HCEC 1CT (cell line): ENCODE measurements at regions not wholly inside any gene's neighbourhood (a gene's known extent, or its start where the extent isn't known, plus 50 kb on each side); places are given as distances from the start of the nearest gene placed in this dataset.

ENCODE experiments used
- DNase-seq: peaks from one replicate; pipeline ENCODE4 v3.0.0-alpha.2; 2017

DNA sequence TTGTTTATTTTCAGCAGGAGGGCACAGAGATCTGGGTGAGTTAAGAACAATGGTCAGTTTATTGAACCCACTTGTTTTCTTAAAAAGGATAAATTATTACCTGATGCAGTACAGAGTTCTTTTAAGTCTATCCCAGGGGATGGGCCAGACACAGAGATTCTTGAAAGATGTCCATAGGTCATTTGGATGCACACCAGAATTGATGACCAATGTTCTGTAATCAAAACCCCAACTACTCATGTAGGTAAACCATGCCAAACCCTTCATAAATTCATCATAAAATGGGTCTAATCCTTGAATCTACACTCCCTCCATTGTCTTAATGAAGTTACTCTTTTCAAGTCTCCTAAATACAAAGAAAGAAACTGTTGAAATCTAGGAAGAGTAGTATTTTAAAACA lies 273.0 kb upstream of the COL8A1 start:
- peak; percentile 24 for DNase-seq

DNA sequence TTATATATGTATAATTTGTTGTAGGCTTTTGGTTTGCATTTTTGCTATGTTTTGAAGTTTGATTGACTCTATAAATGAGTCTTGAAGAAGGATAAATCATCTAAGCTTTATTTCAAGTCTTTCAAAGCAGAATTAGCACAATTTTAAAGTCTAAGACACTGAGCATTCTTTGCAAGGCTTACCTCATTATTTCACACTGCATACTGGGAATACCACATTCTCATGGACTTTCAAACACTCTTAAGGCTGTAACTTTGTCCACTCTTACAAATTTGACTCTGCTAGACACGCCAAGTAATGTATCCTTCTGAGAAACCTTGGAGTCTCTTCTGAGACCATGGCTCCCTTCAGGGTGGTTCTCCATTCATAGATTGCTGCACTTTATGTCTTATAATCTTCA lies 281.3 kb upstream of the COL8A1 start:
- no peak for DNase-seq

DNA sequence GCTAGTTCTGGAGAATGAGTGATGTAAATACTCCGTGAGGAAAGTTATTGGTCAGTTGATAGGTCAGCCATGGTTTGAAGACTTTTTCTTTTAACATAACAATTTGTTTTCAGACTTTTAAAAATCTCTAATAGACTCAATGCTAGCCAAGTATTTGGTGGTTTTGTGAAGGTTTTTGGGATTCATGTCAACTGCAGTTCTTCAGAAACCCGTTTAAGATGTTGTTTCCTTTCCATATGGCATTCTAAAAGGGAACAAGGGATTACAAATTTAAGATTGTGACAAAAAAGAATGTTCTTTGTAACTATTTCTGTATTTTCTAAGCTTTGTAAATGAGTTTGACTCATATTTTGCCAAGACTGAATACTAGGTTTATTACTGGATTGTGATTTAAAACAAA lies 281.7 kb upstream of the COL8A1 start:
- no peak for DNase-seq

DNA sequence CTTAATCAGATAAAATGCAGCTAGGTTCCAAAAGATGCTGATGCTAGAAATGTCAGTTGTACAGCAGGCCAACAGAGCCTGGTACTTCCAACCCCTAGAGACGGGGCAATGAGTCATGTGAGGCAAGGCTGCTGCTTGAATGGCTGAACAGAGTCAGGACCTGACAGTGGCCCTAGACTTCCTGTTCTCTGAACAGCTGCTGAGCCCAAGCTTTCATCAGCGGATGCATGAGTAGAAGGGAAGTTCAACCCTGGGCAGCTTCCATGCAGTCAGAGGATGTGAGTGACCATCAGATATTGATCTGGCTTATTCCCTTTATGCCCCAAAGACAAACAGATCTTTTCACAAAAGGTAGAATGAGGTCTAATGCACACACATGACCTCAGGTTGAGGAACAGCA lies 282.9 kb upstream of the COL8A1 start:
- DNase-seq = no peak

GRCh38 chr3:99352811-99353210 lies 285.6 kb upstream of the COL8A1 start:
- DNase-seq = no peak

DNA sequence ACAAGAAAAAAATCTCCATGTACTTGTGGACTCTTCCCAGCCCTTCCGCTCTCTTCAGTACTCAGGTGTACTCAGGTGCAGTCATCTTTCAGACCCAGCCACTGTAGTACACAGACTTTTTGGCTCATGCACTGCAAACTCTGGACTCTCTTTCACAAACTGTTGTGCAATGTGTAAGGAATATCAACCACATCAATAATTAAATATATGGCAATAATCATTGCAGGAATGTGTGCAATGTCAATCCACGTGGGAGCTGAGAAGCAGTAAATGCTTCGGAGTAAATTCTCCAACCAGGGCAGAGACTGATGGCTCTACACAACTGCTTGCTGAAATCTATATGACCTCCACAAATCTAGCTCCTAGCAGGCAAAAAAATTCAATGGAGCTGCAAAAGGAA lies 287.3 kb upstream of the COL8A1 start:
- DNase-seq = no peak

DNA sequence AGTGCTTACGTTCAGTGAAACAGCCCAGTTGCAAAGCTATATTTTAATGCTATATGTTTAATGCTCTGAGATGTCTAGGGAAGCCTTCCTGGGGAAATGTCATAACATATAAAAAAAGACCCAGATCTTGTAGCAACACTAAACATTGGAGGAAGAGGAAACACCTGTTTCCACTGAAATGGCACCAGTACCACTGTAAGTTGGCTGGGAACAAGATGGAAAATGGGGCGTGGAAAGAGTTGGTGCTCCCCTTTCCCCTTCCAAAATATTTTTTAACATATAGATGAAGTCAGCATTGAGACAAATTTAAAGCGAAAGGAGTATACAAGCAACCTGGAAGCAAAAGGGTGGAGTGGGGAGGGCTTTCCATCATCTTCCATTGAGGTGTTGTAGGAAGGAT lies 289.9 kb upstream of the COL8A1 start:
- DNase-seq = no peak

- no peak for DNase-seq
These were observed 294.2 kb upstream of the COL8A1 start for GRCh38 chr3:99344216-99344615.

- no peak for DNase-seq
These were observed 296.0 kb upstream of the COL8A1 start for GRCh38 chr3:99342383-99342782.

DNA sequence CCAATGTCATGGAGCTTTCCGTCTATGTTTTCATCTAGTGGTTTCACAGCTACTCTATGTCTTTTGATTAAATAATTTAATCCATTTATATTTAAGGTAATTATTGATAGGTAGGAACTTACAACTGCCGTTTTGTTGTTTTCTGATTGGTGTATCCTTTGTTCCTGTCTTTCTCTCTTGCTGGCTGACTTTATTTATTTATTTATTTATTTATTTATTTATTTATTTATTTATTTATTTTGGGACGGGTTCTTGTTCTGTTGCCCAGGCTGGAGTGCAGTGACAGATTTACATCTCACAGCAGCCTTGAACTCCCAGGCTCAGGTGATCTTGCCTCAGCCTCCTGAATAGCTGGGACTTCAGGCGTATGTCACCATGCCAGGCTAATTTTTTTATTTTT lies 299.2 kb upstream of the COL8A1 start:
- no peak for DNase-seq

DNA sequence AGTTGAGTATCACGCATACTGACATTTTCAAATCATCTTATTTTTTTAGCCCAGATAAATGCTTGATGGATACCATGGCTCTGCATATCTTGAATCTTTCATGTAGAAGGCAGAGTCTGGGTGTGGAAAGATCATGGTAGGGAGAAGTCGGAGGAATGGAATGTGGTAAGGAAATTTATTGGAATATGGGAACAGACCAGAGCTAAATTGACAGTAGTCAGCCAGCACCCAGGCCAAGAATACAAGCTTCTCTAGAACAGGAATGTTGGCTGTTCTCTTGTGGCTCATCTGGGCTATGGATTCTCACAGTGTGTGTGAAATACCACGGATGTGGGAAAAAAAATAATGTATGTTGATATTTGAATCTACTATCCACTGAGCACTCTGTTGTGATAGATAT lies 305.7 kb upstream of the COL8A1 start:
- DNase-seq = no peak

DNA sequence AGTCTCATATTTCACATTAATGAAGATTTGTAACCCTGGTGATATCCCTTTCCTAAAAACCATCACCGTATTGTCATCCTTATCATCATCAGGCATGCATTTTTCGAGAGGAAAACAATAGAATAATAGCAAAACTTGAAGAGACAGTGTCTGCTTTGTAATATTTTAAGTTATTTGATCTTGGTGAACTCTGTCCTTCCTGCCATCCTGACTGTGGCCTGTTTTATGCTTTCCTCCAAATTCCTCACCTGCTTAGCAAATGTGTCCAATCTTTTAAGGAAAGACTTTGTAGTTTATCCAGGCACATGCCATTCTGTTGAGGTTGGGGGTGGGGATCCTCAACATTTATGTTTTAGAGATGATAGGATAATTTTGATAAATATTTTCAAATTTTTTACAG lies 306.1 kb upstream of the COL8A1 start:
- DNase-seq = no peak

GRCh38 chr3:99330924-99331532 lies 307.4 kb upstream of the COL8A1 start:
- DNase-seq = no peak

- no peak for DNase-seq
These were observed 308.1 kb upstream of the COL8A1 start for GRCh38 chr3:99330281-99330680.

- DNase-seq = no peak
These were observed 313.0 kb upstream of the COL8A1 start for GRCh38 chr3:99325402-99325801.

GRCh38 chr3:99324636-99325203 lies 313.7 kb upstream of the COL8A1 start:
- no peak for DNase-seq

DNA sequence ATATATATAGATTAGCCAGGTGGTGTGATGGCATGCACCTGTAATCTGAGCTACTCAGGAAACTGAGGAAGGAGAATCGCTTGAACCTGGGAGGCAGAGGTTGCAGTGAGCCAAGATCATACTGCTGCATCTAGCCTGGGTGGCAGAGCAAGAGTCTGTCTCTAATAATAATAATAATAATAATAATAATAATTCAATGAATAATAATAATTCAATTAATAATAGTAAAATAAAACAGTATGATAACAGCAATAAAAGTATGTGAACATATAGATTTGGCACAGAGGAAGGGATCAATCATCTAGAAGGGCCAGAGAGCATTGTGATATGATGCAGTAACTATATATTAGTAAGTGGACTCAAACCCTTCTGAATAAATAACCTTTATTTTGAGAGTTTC lies 314.5 kb upstream of the COL8A1 start:
- no peak for DNase-seq

DNA sequence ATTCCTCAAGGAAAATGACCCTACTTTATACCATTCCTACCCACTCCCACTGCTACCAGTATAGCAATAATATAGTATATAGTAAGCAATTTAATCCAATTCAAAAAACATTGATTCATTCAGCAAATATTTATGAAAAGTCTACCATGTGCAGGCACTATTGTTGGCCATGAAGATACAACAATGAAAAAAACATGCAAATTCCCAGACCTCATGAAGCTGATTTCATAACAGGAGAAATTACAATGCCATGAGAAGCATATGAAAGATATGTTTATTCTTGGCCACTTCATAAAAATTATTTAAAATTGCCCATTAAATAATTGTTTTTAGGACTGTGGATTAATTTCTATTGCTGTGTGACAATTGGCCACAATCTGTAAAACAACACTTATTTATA lies 315.8 kb upstream of the COL8A1 start:
- no peak for DNase-seq

- DNase-seq = no peak
These were observed 317.1 kb upstream of the COL8A1 start for GRCh38 chr3:99321261-99321660.

DNA sequence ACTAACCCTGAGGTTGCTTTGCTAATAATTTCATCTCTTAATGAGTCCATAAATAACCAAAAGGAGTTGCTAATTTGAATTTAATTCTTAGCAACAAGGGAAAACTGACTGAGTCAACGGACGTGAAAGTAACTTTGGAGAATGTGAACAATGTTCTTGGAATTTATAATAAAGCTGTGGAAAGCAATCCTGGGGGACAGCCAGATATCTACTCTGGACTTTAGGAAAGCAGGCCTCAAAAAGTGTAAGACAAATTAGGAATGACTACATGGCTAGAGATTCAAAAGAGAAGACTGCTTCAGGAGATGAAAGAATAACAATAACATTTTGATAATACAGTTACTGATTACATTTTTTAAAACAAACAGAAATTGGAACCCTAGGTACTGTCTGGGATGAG lies 318.4 kb upstream of the COL8A1 start:
- DNase-seq = peak; percentile 89

DNA sequence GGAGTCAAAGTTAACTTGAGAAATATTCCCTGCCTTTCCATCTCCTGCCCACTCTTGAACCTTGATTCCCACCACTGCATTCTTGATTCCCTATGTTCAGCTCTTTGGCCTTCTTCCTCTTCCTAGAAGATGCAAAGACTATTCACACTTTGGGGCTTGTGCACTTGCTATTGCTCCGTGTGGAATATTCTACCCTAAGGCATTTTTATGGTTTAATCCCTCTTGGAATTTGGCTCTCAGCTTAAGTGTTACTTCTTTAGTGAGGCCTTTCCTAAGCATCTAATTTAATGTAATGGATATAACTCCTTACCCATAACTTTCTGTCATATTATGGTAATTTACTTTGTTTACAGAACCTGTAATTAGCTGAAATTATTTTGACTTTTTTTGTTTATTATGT lies 318.9 kb upstream of the COL8A1 start:
- peak; percentile 16 for DNase-seq

- DNase-seq = no peak
These were observed 321.2 kb upstream of the COL8A1 start for GRCh38 chr3:99317201-99317600.

DNA sequence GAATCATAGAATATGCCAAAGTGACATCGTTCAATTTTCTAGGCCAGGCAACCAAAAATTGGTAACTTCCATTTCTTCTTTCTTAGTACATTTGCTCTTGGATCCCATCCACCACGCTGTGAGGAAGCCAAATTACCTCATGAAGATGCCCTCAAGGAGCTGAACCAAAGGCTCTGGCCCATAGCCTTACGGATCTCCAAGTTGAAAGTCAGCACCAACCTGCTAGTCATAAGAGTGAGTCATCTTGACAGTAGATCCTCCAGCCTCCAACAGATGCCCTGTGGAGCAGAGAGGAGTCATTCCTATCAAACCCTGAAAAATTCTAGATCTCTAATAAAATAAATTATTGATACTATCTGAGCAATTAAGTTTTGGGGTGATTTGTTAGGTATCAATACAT lies 322.5 kb upstream of the COL8A1 start:
- peak; percentile 47 for DNase-seq

DNA sequence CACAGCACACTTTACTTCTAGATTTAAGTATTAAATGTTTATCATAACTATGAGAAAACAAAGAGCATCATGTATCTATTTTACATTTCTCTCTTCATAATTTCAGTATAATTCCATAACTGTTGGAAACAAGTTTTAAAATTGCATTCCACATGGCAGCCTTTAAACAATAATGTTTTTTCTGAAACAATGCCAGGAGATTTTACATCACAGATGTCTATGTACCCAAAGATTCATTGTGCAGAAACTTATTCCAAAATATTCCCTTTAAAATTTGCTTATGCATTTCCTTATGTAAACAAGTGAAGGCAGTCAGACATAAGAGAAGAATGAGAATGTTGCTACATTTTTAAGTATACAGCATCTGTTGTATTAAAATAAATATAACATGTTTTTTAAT lies 324.9 kb upstream of the COL8A1 start:
- DNase-seq = peak; percentile 47

DNA sequence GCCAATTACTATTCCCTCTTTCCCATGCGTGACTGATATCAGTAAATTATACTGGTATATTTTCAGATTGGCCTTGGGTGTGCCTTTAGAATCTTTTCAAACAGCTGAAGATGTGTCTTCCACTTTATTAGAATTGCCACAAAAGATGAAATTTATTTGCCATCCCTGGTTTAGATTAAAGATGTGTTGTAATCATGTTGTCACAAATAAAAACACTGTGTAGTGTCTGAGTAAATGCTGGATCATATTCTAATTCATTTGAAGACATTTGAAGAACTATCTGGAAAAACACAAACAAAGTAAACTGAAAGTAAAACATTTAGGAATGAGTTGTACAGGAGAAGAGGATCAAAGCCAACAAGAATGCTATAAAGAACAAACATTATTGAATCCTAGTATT lies 339.7 kb upstream of the COL8A1 start:
- DNase-seq = no peak

GRCh38 chr3:99295836-99296235 lies 342.6 kb upstream of the COL8A1 start:
- no peak for DNase-seq
